ENCODE measurements at regions not wholly inside any gene's neighbourhood (a gene's known extent, or its start where the extent isn't known, plus 50 kb on each side); places are given as distances from the start of the nearest gene placed in this dataset.

DNA sequence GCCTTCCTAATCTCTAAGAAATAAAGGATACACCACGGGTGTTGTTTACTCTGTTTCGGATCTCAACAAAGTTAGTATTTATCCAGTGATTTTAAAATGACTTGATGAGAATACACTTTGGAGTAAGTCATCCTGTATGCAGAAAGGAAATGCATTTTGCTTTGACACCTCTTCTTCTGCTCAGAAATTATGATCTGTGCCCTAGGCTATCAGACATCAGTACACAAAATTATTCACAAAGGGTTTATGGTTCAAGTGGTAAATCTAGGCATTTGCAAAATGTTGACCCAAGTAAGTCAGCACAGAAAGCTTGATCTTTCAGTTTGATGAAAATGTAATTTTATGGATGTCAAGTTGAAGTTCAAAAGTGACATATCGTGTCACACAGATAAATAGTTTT lies 248.5 kb downstream of the ATP23 start:
- Histone ChIP-seq H3K4me2 (ENCODE audit: low read depth, low read length, poor library complexity, severe bottlenecking) (no peak overlapping the region), H3K36me3 (ENCODE audit: low read length) (no peaks in the 10 kb centered on the region), H3K9me2 (replicated peaks; ENCODE audit: insufficient read depth, low read length) (0 out of 2 replicates have a peak, but pooled peaks cover 4% of the 10 kb centered on the region), H3K4me3 (ENCODE audit: insufficient read depth, low read length, poor library complexity, severe bottlenecking) (no peak overlapping the region), H3K27me3 (ENCODE audit: low read length) (no peaks in the 10 kb centered on the region), H4K20me1 (ENCODE audit: low read depth, low read length) (no peaks in the 10 kb centered on the region), H2AFZ (ENCODE audit: low read depth, low read length, severe bottlenecking) (no peak overlapping the region), H3K9me3 (ENCODE audit: insufficient read depth, low read length) (peaks cover 8% of the 10 kb centered on the region; the same call in 1 of the 2 replicates), H3K9ac (ENCODE audit: low read length) (no peak overlapping the region), H3K79me2 (ENCODE audit: insufficient read depth, low read length) (no peaks in the 10 kb centered on the region), H3K27ac (ENCODE audit: low read depth, low read length) (no peak overlapping the region), H3F3A (ENCODE audit: insufficient read depth) (no peaks in the 10 kb centered on the region)
- no peak for TF ChIP-seq EZH2phosphoT487 (conservative IDR thresholded peaks at IDR 0.05; ENCODE audit: low read length)
- TF ChIP-seq, protein P1, sequence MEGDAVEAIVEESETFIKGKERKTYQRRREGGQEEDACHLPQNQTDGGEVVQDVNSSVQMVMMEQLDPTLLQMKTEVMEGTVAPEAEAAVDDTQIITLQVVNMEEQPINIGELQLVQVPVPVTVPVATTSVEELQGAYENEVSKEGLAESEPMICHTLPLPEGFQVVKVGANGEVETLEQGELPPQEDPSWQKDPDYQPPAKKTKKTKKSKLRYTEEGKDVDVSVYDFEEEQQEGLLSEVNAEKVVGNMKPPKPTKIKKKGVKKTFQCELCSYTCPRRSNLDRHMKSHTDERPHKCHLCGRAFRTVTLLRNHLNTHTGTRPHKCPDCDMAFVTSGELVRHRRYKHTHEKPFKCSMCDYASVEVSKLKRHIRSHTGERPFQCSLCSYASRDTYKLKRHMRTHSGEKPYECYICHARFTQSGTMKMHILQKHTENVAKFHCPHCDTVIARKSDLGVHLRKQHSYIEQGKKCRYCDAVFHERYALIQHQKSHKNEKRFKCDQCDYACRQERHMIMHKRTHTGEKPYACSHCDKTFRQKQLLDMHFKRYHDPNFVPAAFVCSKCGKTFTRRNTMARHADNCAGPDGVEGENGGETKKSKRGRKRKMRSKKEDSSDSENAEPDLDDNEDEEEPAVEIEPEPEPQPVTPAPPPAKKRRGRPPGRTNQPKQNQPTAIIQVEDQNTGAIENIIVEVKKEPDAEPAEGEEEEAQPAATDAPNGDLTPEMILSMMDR (IDR thresholded peaks at IDR 0.05; ENCODE audit: insufficient read depth, low read length, poor library complexity, severe bottlenecking), result no peak

DNA sequence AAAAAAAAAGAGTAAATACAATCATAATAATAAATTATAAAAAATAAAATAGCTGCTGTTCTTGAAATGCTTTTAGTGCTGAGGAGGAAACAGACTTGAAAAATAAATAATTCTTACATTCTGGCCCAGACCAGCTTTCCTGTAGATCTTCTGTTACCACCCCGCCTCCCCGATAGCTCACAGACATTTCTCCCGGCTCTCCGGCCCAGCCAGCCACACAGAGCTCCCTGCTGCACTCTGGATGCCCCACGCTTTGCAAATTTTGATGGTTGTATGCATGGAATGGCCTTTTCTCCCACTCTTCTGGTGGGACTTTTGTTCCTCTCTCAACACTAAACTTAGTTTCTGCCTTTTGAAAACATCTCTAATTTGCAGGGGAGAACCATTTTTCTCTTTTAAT lies 249.3 kb downstream of the ATP23 start:
- H3K27me3 ChIP-seq (ENCODE audit: low read length), result no peaks in the 10 kb centered on the region
- H3K9ac ChIP-seq (ENCODE audit: low read length), result no peak overlapping the region
- no peak overlapping the region for H3K4me3 ChIP-seq (ENCODE audit: insufficient read depth, low read length, poor library complexity, severe bottlenecking)
- no peak overlapping the region for H3K27ac ChIP-seq (ENCODE audit: low read depth, low read length)
- no peak overlapping the region for H3K4me2 ChIP-seq (ENCODE audit: low read depth, low read length, poor library complexity, severe bottlenecking)
- 0 out of 2 replicates have a peak, but pooled peaks cover 4% of the 10 kb centered on the region for H3K9me2 ChIP-seq (replicated peaks; ENCODE audit: insufficient read depth, low read length)
- no peak overlapping the region for H2AFZ ChIP-seq (ENCODE audit: low read depth, low read length, severe bottlenecking)
- H4K20me1 ChIP-seq (ENCODE audit: low read depth, low read length), result no peaks in the 10 kb centered on the region
- no peaks in the 10 kb centered on the region for H3F3A ChIP-seq (ENCODE audit: insufficient read depth)
- H3K36me3 ChIP-seq (ENCODE audit: low read length), result no peaks in the 10 kb centered on the region
- H3K9me3 ChIP-seq (ENCODE audit: insufficient read depth, low read length), result peaks cover 8% of the 10 kb centered on the region; the same call in 1 of the 2 replicates
- TF ChIP-seq EZH2phosphoT487 (conservative IDR thresholded peaks at IDR 0.05; ENCODE audit: low read length), result no peak
- TF ChIP-seq, protein P1 (IDR thresholded peaks at IDR 0.05; ENCODE audit: insufficient read depth, low read length, poor library complexity, severe bottlenecking), result no peak
- H3K79me2 ChIP-seq (ENCODE audit: insufficient read depth, low read length), result no peaks in the 10 kb centered on the region

DNA sequence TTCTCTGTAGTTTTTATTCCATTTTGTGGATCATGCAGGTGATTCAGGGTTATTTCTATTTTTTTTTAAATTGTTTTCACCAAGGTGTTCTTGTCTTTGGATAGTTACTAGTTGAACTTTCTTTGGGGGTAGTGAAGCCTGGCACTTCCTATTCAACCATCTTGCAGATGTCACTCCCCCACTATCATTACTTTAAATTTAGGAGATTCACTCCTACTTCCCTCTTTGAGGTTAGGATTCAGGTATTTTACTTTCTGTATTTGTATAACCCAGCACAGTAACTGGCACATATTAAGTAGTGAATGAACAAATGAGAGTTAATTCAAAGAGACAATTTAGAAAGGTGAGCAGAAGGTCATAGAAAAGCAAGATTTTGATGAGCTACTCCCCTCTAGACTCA lies 255.6 kb downstream of the ATP23 start:
- H3K79me2 ChIP-seq (ENCODE audit: insufficient read depth, low read length), result no peaks in the 10 kb centered on the region
- H3K4me2 ChIP-seq (ENCODE audit: low read depth, low read length, poor library complexity, severe bottlenecking), result no peak overlapping the region
- H3K4me3 ChIP-seq (ENCODE audit: insufficient read depth, low read length, poor library complexity, severe bottlenecking), result no peak overlapping the region
- H3K27ac ChIP-seq (ENCODE audit: low read depth, low read length), result no peak overlapping the region
- H3F3A ChIP-seq (ENCODE audit: insufficient read depth), result no peaks in the 10 kb centered on the region
- H2AFZ ChIP-seq (ENCODE audit: low read depth, low read length, severe bottlenecking), result no peak overlapping the region
- TF ChIP-seq, protein P1 (IDR thresholded peaks at IDR 0.05; ENCODE audit: insufficient read depth, low read length, poor library complexity, severe bottlenecking), result no peak
- TF ChIP-seq EZH2phosphoT487 (conservative IDR thresholded peaks at IDR 0.05; ENCODE audit: low read length), result no peak
- H3K9me2 ChIP-seq (replicated peaks; ENCODE audit: insufficient read depth, low read length), result no peaks in the 10 kb centered on the region
- H3K36me3 ChIP-seq (ENCODE audit: low read length), result no peaks in the 10 kb centered on the region
- H4K20me1 ChIP-seq (ENCODE audit: low read depth, low read length), result no peaks in the 10 kb centered on the region
- no peaks in the 10 kb centered on the region for H3K27me3 ChIP-seq (ENCODE audit: low read length)
- no peaks in the 10 kb centered on the region for H3K9me3 ChIP-seq (ENCODE audit: insufficient read depth, low read length)
- H3K9ac ChIP-seq (ENCODE audit: low read length), result no peak overlapping the region
